Hematopoietic multipotent progenitor cell treated with erythropoietin and hydrocortisone succinate and interleukin-3 and kit ligand, for 17 days (in vitro differentiated cells): ENCODE measurements at regions not wholly inside any gene's neighbourhood (a gene's known extent, or its start where the extent isn't known, plus 50 kb on each side); places are given as distances from the start of the nearest gene placed in this dataset.
"Not testable (repeated sequence)": the region's sequence is repeated elsewhere in the genome, so short reads cannot be mapped to it uniquely, and the experiment has no call there.

Source experiments
- DNase-seq: peaks from one replicate; pipeline ENCODE4 v3.0.0-alpha.2; 2015; ENCODE audit warnings: low spot score

DNA sequence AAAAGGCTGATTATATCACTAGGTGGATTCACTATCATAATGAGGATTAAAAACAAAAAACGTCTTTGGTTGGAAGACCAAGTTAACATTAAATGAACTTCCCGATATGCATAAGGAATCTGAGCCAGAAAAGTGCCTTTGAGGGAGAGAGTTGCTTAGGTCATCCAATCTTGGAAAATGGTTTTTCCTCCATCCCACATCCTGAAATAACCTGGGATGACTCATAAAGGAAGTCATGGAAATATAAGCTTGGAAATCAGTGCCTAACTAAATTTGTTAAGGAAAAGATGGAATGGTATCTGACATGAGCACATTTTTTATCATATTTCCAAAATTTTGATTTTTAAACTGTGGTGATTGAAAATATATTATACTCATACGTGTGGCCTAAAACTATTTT lies 66.0 kb downstream of the KBTBD8 start:
- no peak for DNase-seq

DNA sequence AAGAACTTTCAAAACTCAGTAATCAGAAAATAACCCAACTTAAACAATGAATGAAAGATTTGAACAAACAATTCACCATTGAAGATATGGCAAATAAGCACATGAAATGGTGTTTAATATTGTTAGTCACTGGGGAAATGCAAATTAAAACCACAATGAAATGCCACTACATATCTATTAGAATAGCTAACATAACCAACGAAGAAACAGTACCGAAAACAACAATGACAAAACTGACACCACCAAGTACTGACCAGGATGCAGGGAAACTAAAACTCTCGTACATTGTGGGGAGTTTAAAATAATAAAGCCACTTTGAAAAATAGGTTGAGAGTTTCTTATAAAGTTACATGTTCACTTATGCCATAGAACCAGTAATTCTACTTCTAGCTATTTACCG lies 69.1 kb downstream of the KBTBD8 start:
- no peak for DNase-seq

DNA sequence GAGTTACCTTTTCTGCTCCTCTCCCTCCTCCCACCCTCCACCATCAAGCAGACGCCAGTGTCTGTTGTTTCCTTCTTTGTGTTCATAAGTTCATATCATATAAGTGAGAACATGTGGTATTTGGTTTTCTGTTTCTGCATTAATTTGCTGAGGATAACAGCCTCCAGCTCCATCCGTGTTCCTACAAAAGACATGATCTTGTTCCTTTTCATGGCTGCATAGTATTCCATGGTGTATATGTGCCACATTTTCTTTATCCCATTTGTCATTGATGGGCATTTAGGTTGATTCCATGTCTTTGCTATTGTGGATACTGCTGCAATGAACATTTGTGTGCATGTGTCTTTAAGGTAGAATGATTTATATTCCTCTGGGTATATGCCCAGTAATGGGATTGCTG lies 74.5 kb downstream of the KBTBD8 start:
- DNase-seq = not testable (repeated sequence)

DNA sequence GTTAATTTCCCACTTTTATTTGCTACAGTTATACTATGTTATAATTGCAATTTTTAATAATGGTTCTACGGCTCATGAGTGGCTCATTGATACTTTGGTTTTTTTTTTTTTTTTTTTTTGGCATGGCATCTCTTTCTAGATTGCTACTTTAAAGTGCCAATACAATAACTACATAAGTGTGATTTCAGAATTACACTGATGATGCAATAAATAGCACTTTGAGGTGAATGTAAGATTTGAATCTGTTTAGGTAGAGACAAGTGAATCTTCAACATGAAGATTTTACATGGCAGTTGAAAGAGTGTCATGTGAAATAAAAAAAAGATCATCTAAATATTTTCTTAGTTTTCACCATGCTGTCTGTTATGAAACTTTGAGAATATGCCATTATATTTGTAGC lies 75.7 kb downstream of the KBTBD8 start:
- DNase-seq = no peak

DNA sequence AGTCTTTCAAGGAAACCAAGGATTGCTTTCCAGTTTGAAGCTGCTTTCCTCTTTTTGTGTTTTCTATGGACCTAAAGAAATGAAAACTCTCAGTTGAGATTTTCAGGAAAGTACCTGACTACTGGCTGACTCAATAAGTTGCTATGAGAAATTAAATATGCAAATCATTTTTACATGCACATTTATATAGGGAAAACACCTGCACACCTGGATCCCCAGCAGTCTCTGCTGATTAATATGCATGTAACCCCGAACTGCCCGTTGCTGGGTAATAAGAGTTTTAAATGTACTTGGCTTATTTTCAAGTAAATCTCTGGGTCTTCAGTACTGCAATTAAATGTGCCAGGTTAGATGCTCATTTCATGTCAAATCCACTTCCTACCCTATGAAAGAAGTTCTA lies 77.2 kb downstream of the KBTBD8 start:
- DNase-seq = no peak

DNA sequence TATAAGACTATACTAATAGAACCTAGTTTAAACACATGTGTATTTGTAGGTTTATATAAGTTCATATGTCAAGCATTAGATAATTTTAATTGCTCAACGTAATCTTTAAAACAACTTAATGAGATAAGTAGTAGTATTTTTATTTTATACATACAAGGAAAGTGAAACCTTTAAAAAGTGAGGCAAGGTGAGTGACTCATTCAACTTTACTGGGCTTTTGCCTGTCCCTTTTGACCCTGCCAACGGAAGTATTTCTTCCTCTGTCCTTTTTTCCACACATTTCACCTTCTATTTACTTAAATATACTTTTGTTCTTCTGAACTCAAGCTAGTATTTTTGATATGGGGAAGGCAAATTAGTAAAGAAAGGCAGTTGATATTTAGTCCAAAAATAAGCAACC lies 78.5 kb downstream of the KBTBD8 start:
- DNase-seq = no peak

DNA sequence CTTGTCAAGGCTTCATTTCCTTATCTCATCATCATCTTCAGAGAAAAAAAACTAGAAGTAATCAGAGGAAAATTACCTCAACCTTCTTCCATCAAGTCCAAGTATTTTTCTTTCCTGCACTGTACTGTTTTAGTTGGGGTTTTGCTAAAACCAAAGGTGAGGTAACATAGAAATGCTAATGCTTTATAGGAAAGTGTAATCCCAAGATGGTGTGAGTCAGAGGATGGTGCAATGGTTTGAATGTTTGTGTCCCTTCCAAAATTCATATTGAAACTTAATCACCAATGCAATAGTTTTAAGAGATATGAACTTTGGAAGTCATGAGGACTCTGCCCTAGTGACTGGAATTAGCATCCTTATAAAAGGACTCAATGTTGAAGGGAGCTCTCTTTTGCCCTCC lies 79.5 kb downstream of the KBTBD8 start:
- DNase-seq = no peak

DNA sequence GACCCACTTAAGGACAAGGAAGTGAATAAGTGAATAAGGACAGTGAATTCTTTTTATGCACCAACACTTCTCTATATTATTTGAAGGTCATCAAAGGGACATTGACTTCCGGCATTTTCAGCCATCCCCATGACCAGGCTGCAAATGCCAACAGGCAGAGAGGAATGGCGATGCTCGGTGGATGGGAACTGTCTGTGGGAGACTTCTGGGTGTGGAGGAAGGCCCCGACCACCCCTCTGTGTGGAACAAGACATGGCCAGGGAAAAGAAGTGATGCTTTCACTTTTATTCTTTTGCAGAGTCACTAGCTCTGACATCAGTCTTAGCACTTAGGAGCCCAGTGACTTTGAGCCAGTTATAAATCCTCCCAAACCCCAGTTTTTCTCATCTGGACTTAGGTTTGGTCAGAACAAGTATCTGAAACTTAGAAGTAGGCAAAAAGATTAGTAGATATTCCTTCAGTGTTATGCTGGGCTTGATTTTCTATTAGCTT lies 84.5 kb downstream of the KBTBD8 start:
- DNase-seq = no peak

DNA sequence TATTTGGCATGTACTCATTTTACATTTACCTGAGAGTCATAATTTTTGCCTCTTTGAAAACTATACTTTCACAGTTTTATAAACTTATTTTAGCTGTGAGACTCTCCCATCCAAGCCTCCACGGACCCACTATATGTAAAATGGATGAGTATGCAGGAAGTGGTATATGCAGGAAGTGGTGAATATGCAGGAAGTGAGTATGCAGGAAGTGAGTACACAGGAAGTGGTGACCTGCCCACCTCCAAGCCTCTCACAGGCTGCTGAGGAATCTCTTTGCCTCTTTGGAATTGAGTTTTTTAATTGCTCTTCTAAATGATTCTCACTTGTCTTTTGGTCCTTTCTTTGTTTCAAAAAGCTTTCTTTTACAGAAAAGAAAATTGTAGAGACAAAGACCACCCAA lies 85.2 kb downstream of the KBTBD8 start:
- DNase-seq = no peak

DNA sequence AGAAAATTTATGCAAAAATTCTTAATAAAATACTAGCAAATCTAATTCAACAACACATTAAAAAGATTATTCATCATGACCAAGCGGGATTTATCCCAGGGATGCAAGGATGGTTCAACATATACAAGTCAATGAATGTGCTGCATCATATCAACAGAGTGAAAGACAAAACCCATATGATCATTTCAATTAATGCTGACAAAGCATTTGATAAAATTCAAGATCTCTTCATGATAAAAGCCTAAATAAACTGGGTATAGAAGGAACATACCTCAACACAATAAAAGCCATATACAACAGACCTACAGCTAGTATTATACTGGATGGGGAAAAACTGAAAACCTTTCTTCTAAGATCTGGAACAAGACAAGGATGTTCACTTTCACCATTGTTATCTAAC lies 89.7 kb downstream of the KBTBD8 start:
- no peak for DNase-seq

DNA sequence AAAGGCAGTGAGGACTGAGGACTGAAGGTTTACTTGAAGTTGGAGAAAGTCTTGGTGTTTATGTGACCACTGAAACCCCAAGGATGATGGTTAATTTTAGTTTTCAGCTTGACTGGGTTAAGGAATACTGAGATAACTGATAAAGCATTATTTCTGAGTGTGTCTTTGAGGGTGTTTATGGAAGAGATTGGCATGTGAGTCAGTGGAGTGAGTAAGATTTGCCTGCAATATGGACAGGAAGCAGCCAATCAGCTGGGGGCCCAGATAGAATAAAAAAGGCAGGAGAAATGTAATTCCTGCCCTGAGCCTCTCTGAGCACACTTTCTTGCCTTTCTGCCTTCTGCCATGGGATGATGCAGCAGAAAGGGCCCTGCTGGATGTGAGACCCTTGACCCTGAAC lies 92.4 kb downstream of the KBTBD8 start:
- DNase-seq = no peak

DNA sequence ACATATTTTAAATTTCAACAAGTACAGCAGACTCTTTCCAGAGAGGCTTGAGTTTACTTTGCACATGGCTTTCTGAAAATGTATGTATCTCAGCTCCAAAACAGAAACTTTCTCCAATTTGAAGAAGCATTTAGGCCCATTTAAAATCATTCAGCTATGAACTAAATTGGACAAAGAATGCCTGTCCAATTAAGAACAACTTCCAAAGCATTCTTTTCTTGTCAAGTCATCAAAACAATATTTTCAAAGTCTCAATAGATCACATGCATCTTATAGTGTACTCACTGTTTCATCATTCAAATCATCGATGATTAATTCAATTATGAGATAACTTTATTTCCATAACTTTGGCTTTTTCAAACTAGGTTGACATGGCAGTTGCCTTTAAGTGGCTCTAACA lies 95.2 kb downstream of the KBTBD8 start:
- DNase-seq = no peak

DNA sequence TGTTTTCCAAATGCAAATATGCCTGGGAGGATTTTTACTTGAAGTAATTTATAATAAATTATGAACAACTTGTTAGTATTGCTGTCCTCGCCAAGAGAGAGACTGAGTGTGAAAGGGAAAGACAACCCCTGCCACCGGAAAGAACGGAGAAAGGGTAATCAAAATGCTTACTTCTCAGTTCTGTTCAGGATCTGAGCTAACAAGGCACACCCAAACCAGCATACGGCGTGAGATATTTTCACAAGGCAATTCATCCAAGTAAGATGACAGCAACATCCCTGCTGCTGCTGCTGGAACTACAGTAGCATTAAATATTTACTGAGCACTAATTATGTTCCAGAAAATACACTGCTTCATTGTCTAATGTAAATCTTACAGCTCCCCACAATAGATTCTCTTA lies 96.1 kb downstream of the KBTBD8 start:
- DNase-seq = no peak

DNA sequence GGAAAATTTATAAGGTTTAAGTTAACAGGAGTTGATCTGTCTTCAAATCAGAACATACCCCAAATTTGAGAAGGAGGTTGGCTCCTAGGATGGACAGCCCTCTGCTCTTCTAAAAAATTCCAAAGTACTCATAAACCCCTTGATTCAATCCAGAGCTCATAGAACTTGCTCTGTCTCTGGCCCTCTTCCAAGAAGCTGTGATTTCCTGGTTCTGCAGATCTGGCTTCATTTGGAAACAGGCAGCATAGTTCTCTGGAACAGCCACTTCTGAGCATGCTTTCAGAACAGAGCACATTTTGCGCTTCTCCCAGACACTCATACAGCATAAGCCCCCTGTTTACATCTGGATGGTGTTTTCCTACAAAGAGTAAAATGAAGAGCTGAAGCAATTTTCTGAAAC lies 96.7 kb downstream of the KBTBD8 start:
- DNase-seq = no peak

DNA sequence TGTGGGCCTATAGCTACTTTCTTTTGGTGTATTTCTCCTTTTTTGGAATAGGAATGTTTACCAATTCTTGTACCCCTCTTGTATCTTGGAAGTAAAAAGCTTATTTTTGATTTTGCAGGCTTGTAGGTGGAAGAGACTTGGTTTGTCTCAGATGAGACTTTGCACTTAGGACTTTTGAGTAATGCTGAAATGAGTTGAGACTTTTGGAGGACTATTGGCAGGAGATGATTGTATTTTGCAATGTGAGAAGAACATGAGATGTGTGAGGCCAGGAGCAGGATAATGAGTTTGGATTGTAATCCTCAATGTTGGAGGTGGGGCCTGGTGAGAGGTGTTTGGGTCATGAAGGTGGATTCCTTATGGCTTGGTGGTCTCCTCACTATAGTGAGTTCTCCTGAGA lies 106.3 kb downstream of the KBTBD8 start:
- no peak for DNase-seq

DNA sequence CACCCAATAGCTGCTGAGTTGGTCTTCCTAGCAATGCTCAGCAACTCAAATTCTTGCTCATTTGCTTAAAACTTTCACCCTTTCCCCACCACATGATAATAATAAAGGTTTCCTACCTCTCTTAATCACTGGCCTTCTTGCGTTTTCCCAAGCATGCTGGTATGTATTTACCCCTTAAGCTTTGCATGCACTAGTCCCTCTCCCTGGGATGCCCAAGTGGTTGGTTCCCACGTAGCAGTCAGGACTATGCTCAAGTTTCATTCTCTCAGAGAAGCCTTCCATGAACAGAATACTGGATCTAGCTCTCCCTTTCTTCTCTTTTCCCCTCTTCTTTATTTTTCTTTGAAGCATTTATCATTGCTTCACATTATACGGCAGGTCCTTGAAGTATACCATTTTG lies 108.8 kb downstream of the KBTBD8 start:
- no peak for DNase-seq

DNA sequence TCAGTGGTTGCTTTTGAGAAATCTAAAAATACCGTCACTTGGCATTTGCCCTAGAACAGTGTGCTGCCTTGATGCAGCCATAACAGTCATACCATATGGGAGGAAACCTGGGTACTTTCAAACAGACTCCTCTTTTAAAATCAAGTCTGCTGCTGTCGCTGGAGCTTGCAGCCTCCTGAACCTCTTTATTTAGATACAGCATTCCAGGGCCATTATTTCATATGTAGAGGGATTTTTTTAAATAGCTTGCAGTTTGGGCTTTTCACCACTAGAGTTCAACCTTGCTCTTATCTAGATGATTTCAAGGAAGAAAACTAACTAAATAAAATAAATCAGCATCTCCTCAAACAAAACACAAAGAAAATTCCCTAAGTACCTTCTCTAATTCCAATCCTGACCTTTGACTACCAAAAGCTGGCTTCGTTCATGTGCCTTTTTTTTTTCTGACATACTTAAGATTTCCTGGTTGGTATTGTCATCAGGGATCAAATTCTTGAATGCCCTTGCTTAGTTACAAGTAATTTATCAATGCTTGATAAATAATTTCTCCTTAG lies 111.6 kb downstream of the KBTBD8 start:
- DNase-seq = no peak

DNA sequence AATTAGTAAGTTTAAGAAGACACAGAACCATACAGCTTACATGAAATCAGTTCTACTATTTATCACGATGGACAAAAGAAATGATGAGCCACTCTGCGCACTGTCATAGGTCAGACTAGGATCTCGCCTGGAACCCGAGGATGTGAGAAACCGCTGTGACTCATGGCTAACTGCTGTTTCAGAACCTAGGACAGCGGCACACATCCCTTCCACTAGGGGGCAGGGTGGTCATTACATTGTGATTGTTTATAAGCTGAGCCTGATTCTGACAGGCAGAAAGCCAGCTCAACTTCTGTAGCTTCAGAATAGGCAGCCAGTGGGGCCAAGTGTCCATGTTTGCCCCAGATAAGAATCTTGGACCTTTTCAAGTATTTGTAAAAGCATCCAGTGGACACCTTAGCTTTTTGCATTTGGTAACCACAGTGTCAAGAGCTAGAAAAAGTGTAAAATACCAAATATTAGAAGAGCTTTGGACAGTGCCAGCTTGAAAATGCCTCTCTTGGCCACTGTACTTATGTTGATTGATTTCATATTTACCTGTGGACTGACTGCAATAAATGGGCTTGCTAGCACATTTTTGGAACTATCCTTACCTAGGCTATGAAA lies 115.8 kb downstream of the KBTBD8 start:
- DNase-seq = peak; percentile 54

DNA sequence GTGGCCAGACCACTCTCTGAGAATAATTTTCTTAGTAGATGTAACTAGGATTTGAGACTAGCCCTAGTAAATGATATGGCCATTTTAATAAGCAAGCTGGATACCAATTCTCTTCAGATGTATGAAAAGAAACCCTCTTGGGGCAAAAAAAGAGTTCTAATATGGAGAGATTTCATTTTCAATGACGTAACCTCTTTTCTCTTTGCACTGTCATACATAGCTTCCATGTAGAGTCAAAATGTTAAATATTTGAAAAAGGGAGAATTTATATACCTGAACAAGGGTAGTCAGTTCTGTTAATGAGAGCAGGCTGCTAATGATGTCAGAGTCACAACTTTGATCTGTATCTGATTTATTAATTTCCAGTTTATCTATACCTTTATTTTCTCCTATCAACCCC lies 120.0 kb downstream of the KBTBD8 start:
- DNase-seq = no peak

DNA sequence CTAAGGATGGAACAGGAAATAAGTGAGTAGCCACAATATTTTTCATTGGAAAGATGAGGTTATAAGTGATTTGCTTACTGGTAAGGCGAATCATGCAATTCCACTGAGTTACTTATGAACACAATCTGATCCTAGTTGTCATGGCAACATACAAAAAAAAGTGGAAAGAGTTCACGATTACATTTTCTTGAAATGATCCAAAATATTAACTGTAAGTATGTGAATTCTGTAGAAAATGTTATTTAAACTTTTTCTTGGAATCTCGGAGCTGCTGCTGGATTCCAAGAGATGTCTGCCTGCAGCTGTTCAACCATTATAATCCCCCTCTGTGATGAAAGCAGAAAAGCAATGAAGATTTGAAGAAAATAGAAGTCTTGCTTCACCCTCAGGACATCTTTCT lies 120.5 kb downstream of the KBTBD8 start:
- DNase-seq = no peak

DNA sequence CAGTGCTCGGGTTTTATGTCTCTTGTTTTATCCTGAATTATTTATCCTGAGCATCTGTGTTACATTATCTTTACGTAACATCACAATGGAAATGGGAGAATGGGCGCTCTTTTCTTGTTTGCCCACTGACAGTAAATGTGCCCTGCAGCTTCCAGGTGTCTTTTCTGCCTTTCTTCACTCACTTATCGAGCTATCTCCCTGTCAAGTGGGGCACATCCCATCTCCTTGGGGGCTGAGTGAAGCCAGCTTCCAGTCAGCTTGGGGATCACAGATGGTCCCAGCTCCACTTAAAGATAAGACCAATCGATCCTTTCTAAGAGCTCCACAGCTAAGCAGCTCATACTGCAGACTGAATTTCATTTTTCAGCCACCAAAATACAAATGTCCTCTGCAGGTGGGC lies 125.8 kb downstream of the KBTBD8 start:
- DNase-seq = no peak

DNA sequence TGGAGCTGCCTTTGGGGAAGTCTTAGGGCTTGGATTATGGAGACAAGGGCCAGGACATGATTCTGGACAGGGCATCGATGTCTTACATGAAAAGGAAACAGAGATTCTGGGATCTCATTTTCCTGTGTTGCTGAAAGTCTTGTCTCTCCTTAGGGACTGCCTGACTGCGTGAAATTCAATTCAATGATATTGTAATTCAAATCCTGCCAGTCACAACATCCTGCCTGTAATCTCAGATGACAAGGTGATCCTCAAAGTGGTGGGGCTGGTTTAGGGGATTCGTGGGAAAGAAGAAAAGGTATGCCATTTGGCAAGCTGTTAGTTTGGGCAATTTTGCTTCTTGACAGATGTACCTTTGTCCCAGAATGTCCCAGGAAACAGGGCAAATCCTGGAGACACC lies 129.1 kb downstream of the KBTBD8 start:
- no peak for DNase-seq

DNA sequence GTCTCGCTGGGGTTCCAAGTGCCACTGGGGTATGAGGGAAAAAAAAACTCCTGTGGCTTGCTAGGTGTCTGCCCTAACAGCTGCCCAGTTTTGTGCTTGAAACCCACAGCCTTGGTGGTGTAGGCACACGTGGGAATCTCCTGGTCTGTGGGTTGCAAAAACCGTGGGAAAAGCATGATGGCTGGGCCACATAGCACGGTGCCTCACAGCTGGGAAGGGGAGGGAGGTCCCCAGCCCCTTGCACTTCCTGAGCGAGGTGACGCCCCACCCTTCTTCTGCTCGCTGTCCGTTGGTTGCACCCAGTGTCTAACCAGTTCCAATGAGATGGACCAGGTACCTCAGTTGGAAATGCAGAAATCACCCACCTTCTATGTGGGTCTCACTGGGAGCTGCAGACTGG lies 144.3 kb downstream of the KBTBD8 start:
- DNase-seq = no peak

DNA sequence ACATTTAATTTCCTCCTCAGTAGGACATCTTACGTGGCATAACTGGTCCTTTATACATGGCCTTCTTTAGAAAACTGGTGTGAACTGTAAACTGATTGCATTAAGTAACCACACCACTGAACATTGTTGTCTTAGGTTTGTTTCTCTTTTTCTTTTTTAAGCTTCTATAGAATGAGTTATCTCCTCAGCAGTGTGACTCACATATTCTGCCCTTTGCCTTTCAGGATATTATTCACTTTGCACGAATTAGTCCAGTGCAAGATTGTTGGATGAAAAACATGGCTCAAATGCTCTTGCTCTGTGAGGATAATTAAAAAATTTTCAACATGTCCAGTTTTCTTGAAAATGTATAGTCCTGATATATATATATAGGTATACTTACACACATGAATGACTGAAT lies 147.6 kb downstream of the KBTBD8 start:
- no peak for DNase-seq

DNA sequence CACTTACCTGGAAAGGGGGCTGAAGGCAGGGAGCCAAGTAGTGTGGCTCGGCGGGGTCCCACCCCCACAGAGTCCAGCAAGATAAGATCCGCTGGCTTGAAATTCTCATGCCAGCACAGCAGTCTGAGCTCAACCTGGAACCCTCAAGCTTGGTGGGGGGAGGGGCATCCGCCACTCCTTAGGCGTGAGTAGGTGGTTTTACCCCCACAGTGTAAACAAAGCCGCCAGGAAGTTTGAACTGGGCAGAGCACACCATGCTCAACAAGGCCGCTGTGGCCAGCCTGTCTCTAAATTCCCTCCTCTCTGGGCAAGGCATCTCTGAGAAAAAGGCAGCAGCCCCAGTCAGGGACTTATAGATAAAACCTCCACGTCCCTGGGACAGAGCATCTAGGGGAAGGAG lies 156.3 kb downstream of the KBTBD8 start:
- no peak for DNase-seq
